Psoas muscle (tissue), 7 donors: ENCODE measurements at regions not wholly inside any gene's neighbourhood (a gene's known extent, or its start where the extent isn't known, plus 50 kb on each side); places are given as distances from the start of the nearest gene placed in this dataset.
"Not testable (repeated sequence)": the region's sequence is repeated elsewhere in the genome, so short reads cannot be mapped to it uniquely, and the experiment has no call there.

Experiments used
- ATAC-seq, 4 donors: fragments of 200-7000 bp; cut with Tn5 transposase; one replicate each; pipeline ENCODE4 v1.9.1; 2020; ENCODE audit warnings: moderate library complexity in 3 of 4, mild to moderate bottlenecking in 2 of 4
- DNase-seq, 2 donors: peaks; one replicate each; pipeline ENCODE4 v3.0.0-alpha.2; 2020
- H3K27ac ChIP-seq: fragments of 200-600 bp; one replicate; pipeline ENCODE4 v1.8.0; 2022
- H3K27me3 ChIP-seq, 3 donors: fragments of 200-600 bp in 1 of 3; one replicate each; pipeline versions ENCODE4 v1.6.1 to v1.8.0; 2013 to 2022; ENCODE audit warnings: low read length in 2 of 3, mild to moderate bottlenecking in 2 of 3, moderate library complexity in 1 of 3; ENCODE audit not compliant: insufficient read depth in 3 of 3
- H3K36me3 ChIP-seq, 2 donors: fragments of 200-600 bp in 1 of 2; one replicate each; pipeline versions ENCODE4 v1.6.1 to v1.8.0; 2013 to 2022; ENCODE audit warnings: low read depth in 1 of 2, mild to moderate bottlenecking in 1 of 2, moderate library complexity in 1 of 2; ENCODE audit not compliant: insufficient read depth in 1 of 2
- H3K4me1 ChIP-seq: fragments of 200-600 bp; one replicate; pipeline ENCODE4 v1.8.0; 2022
- H3K4me3 ChIP-seq: fragments of 200-600 bp; one replicate; pipeline ENCODE4 v1.8.0; 2022; ENCODE audit warnings: mild to moderate bottlenecking
- H3K9me3 ChIP-seq: fragments of 200-600 bp; one replicate; pipeline ENCODE4 v1.8.0; 2022
- WGBS, 3 donors: extraction: QIAGEN DNeasy Blood & Tissue Kit; methylation state at CpG; one replicate each; pipeline versions ENCODE4 v1.1.6 to v1.1.7; 2013; 5-methylcytosine and 5-hydroxymethylcytosine counted together
- intact Hi-C, 2 donors: fragments of 100-400 bp; cut with DNase I; formaldehyde crosslinking; loops; one replicate each; pipeline versions ENCODE4 v1.11.0 to v1.14.2; 2022
- TF ChIP-seq, protein P1 (sequence below): fragments of 200-600 bp; IDR thresholded peaks from one replicate; pipeline ENCODE4 v1.8.0; 2022; ENCODE audit warnings: antibody characterized with exemption
- donor health status: healthy with polysubstance abuse.
- donor health status: DM: no; HTN: no; CAD: no; lungs with moderate emphysema.
- donor health status: Bipolar disorder and iron deficiency.
- donor health status: healthy.
- donor health status: DM: yes; HTN: yes; CAD: no.
- donor health status: DM: no; HTN: no; CAD: no.
- donor health status: DM: yes; HTN: yes; CAD: no.

DNA sequence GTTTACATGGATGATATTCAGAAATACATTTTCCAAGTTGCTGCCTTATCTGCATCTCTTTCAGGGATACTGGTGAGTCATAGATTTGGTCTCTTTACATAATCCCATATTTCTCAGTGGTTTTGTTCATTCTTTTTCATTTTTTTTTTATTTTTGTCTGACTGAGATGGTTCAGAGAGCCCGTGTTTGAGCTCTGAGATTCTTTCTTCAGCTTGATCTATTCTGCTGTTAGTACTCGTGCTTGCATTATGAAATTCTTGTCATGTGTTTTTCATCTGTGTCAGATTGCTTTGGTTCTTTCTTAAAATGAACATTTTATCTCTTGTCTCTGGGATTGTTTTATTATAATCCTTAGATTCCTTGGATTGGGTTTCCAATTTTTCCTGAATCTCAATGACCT lies 317.3 kb downstream of the DOK5 start:
- no peaks in the 10 kb centered on the region for H3K4me1 ChIP-seq
- intact Hi-C loops, result no loop called here
- ATAC-seq, result no peak
- H3K9me3 ChIP-seq, result peaks cover 11% of the 10 kb centered on the region
- H3K27me3 ChIP-seq, result no peaks in the 10 kb centered on the region
- DNase-seq, result no peak
- 66 to 78% (median 70%) methylated on average over 2 of the region's 2 CpGs for WGBS, 3 donors
- H3K4me3 ChIP-seq, result no peak overlapping the region
- TF ChIP-seq, protein P1, sequence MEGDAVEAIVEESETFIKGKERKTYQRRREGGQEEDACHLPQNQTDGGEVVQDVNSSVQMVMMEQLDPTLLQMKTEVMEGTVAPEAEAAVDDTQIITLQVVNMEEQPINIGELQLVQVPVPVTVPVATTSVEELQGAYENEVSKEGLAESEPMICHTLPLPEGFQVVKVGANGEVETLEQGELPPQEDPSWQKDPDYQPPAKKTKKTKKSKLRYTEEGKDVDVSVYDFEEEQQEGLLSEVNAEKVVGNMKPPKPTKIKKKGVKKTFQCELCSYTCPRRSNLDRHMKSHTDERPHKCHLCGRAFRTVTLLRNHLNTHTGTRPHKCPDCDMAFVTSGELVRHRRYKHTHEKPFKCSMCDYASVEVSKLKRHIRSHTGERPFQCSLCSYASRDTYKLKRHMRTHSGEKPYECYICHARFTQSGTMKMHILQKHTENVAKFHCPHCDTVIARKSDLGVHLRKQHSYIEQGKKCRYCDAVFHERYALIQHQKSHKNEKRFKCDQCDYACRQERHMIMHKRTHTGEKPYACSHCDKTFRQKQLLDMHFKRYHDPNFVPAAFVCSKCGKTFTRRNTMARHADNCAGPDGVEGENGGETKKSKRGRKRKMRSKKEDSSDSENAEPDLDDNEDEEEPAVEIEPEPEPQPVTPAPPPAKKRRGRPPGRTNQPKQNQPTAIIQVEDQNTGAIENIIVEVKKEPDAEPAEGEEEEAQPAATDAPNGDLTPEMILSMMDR, result no peak
- H3K27ac ChIP-seq, result no peak overlapping the region
- no peaks in the 10 kb centered on the region for H3K36me3 ChIP-seq

DNA sequence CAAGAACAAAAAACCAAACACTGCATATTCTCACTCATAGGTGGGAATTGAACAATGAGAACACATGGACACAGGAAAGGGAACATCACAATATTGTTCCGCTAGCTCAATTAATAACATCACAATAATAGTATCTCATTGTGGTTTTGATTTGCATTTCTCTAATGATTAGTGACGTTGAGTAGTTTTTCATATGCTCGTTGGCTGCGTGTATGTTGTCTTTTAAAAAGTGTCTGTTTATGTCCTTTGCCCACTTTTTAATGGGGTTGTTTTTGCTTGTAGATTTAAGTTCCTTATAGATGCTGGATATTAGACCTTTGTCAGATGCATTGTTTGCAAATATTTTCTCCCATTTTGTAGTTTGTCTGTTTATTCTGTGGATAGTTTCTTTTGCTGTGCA lies 312.9 kb downstream of the DOK5 start:
- ATAC-seq, H3K4me1 ChIP-seq, H3K27me3 ChIP-seq, H3K27ac ChIP-seq, DNase-seq, intact Hi-C loops, H3K36me3 ChIP-seq, H3K4me3 ChIP-seq: not testable (repeated sequence)
- peaks cover 11% of the 10 kb centered on the region for H3K9me3 ChIP-seq
- 93 to 97% (median 96%) methylated on average over 4 of the region's 4 CpGs for WGBS, 3 donors

DNA sequence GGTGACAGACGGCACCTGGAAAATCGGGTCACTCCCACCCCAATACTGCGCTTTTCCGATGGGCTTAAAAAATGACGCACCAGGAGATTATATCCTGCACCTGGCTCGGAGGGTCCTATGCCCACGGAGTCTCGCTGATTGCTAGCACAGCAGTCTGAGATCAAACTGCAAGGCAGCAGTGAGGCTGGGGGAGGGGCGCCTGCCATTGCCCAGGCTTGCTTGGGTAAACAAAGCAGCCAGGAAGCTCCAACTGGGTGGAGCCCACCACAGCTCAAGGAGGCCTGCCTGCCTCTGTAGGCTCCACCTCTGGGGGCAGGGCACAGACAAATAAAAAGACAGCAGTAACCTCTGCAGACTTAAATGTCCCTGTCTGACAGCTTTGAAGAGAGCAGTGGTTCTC lies 307.4 kb downstream of the DOK5 start:
- 87 to 93% (median 90%) methylated on average over 7 to 9 of the region's 9 CpGs for WGBS, 3 donors
- ATAC-seq, H3K4me1 ChIP-seq, H3K36me3 ChIP-seq, intact Hi-C loops, H3K27ac ChIP-seq, H3K4me3 ChIP-seq, H3K9me3 ChIP-seq, DNase-seq, H3K27me3 ChIP-seq: not testable (repeated sequence)

DNA sequence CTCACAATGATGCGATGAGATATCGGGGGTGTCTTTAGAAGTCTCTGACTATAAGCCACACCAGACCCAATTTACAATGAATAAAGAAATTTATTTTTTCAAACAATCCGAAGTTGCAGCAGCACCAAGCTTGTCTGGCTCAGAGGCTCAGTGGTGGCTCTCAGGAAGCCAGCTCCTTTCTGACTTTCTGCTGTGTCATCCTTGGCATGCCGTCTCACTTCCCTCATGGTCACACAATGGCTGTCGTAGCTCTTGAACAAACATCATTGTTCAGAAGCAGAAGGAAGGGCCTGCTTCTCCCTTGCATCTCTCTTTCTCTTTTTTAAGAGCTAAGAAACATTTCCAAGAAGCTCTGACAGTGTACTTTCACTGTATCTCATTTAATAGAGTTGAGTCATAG lies 299.0 kb downstream of the DOK5 start:
- DNase-seq (no peak), ATAC-seq (no peak)
- no peaks in the 10 kb centered on the region for H3K36me3 ChIP-seq
- no peaks in the 10 kb centered on the region for H3K4me1 ChIP-seq
- 80 to 88% (median 80%) methylated on average over 5 of the region's 5 CpGs for WGBS, 3 donors
- no peak overlapping the region for H3K4me3 ChIP-seq
- H3K27me3 ChIP-seq, result no peaks in the 10 kb centered on the region
- no peaks in the 10 kb centered on the region for H3K9me3 ChIP-seq
- H3K27ac ChIP-seq, result no peak overlapping the region
- intact Hi-C loops, result no loop called here
- TF ChIP-seq, protein P1, result no peak

DNA sequence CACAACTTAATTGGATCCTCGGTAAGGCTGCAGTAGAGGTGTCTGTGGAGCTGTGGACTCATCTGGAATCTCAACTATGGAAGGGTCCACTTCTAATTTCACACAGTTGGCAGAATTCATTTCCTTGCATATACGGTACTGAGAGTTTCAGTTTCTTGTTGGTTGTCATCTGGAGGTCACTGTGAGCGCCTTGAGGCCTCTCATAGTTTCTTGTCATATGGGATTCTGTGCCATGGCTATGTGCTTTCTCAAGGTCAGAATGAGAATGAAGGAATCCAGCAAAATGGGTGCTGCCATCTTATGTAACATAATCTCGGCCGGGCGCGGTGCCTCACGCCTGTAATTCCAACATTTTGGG lies 298.2 kb downstream of the DOK5 start:
- intact Hi-C loops, result no loop called here
- TF ChIP-seq, protein P1, result no peak
- WGBS, 3 donors, result 87 to 89% (median 88%) methylated on average over 8 of the region's 8 CpGs

DNA sequence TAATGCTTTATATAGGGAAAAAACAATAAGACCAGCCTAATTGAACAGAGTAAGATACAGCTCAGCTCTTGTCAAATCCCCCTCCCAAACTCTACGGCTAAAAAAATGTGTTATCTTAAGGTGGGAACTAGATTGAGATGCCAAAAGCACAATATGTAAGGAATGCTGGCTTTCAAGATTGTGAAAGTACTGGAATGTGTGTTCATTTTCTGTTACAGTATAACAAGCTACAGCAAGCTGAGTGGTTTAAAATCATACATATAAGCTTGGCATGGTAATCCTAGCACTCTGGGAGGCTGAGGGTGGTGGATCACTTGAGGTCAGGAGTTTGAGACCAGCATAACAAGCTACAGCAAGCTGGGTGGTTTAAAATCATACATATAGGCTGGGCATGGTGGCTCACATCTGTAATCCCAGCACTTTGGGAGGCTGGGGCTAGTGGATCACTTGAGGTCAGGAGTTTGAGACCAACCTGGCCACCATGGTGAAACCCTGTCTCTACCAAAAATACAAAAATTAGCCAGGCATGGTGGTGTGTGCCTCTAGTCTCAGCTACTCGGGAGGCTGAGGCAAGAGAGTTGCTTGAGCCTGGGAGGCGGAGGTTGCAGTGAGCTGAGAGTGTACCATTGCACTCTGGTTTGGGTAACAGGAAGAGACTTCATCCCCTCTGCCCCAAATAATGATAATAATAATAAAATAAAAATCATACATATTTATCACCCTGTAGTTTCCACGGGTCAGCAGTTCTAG lies 297.7 kb downstream of the DOK5 start:
- H3K27ac ChIP-seq, result no peak overlapping the region
- TF ChIP-seq, protein P1, result no peak
- no peak for DNase-seq
- 79% methylated on average over 4 of the region's 4 CpGs for WGBS, 3 donors
- H3K9me3 ChIP-seq, result no peaks in the 10 kb centered on the region
- H3K27me3 ChIP-seq, result no peaks in the 10 kb centered on the region
- no peaks in the 10 kb centered on the region for H3K36me3 ChIP-seq
- H3K4me1 ChIP-seq, result no peaks in the 10 kb centered on the region
- H3K4me3 ChIP-seq, result no peak overlapping the region
- ATAC-seq, result no peak
- intact Hi-C loops, result no loop called here

More for the DNA sequence above, 298.2 kb downstream of the DOK5 start:
- H3K4me1 ChIP-seq, result no peaks in the 10 kb centered on the region
- H3K27me3 ChIP-seq, result no peaks in the 10 kb centered on the region
- DNase-seq (no peak), ATAC-seq (no peak)
- H3K9me3 ChIP-seq, result no peaks in the 10 kb centered on the region
- H3K27ac ChIP-seq, result no peak overlapping the region
- no peaks in the 10 kb centered on the region for H3K36me3 ChIP-seq
- no peak overlapping the region for H3K4me3 ChIP-seq
